ENCODE measurements at regions not wholly inside any gene's neighbourhood (a gene's known extent, or its start where the extent isn't known, plus 50 kb on each side); places are given as distances from the start of the nearest gene placed in this dataset.

DNA sequence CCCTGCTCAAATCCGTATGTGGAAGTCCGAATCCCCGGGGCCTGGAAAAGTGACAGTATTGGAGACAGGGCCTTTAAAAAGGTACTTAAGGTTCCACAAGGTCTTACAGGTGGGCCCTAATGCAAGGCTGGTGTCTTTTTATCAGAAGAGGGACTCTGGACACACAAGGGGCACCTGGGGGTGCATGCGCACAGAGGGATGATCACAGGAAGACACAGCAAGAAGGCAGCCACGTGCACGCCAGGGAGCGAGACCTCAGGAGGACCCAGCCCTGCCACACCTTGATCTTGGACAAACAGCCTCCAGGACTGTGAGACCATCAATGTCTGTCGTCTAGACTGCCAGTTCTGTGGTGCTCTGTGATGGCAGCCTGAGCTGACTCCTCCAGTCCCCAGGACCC is 96.5 kb downstream of the SHANK2 start:
- H3K4me1 ChIP-seq (ENCODE audit: control insufficient read depth, insufficient read depth, low read length): no peaks in the 10 kb centered on the region
- no peaks in the 10 kb centered on the region for H3K36me3 ChIP-seq (ENCODE audit: control insufficient read depth in 2 of 2, insufficient read depth in 1 of 2, low read length in 2 of 2)
- CTCF ChIA-PET: no interaction called here
- POLR2A ChIA-PET: interaction anchor here (0.6 kb wide), 1 partner anchor 634 kb away, joined by 3 read pairs; no protein-coding TSS in a partner anchor
- H3K9me3 ChIP-seq (ENCODE audit: control insufficient read depth, insufficient read depth, low read depth, low read length): no peaks in the 10 kb centered on the region
- TF ChIP-seq ZSCAN16 (tag by site-specific recombination; IDR thresholded peaks at IDR 0.05) (no peak), ZNF664 (tag by site-specific recombination; IDR thresholded peaks at IDR 0.05) (no peak), ZNF585B (tag by site-specific recombination; IDR thresholded peaks at IDR 0.05) (no peak), ZNF248 (tag by site-specific recombination; IDR thresholded peaks at IDR 0.05) (no peak), WT1 (tag by site-specific recombination; IDR thresholded peaks at IDR 0.05) (no peak), ZNF624 (tag by site-specific recombination; IDR thresholded peaks at IDR 0.05) (no peak), ZNF768 (tag by site-specific recombination; IDR thresholded peaks at IDR 0.05) (no peak), ZNF514 (tag by site-specific recombination; IDR thresholded peaks at IDR 0.05) (no peak), ZNF16 (tag by site-specific recombination; IDR thresholded peaks at IDR 0.05; ENCODE audit: low read depth) (no peak), ZNF510 (tag by site-specific recombination; IDR thresholded peaks at IDR 0.05; ENCODE audit: insufficient replicate concordance) (no peak), SALL2 (tag by site-specific recombination; IDR thresholded peaks at IDR 0.05; ENCODE audit: borderline replicate concordance) (no peak), GLI2 (tag by site-specific recombination; IDR thresholded peaks at IDR 0.05; ENCODE audit: borderline replicate concordance, low read depth) (no peak), ZNF48 (tag by site-specific recombination; IDR thresholded peaks at IDR 0.05) (no peak), HOXD13 (CRISPR knock-in tag; IDR thresholded peaks at IDR 0.05; ENCODE audit: borderline replicate concordance) (no peak)
- no peak overlapping the region for H3K4me3 ChIP-seq (ENCODE audit: low read depth, low read length)
- no peak overlapping the region for H3K27ac ChIP-seq (ENCODE audit: extremely low read depth, low read depth, low read length)

DNA sequence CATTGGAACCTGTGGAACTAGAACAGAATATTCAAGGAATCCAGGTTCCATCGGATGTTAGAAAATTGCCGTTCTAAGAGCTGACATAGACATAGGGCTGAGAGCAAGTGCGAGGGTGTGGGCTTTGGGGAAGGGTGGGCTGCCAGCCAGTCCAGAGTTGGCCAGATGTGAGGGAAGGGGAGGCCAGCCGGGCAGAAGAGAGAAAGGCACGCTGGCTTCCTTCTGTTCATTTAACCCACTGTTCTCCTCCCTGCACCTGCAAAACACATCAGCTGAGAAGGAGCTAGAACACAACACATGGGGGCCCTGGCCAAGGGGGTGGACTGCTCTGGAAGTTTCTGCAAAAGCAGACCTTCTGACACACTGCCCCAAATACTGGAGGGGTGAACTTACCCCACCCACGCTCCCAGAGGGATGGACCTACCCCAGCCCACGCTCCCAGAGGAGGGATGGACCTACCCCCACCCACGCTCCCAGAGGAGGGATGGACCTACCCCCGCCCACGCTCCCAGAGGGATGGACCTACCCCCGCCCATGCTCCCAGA is 98.0 kb downstream of the SHANK2 start:
- Histone ChIP-seq H3K27ac (ENCODE audit: extremely low read depth, low read depth, low read length) (no peak overlapping the region), H3K9me3 (ENCODE audit: control insufficient read depth, insufficient read depth, low read depth, low read length) (no peaks in the 10 kb centered on the region), H3K36me3 (ENCODE audit: control insufficient read depth in 2 of 2, insufficient read depth in 1 of 2, low read length in 2 of 2) (no peaks in the 10 kb centered on the region), H3K4me1 (ENCODE audit: control insufficient read depth, insufficient read depth, low read length) (no peaks in the 10 kb centered on the region), H3K4me3 (ENCODE audit: low read depth, low read length) (no peak overlapping the region)
- ChIA-PET POLR2A (no interaction called here), CTCF (no interaction called here)
- TF ChIP-seq ZNF600 (tag by site-specific recombination; IDR thresholded peaks at IDR 0.05): no peak
- no peak for TF ChIP-seq ZNF112 (tag by site-specific recombination; IDR thresholded peaks at IDR 0.05)
- no peak for TF ChIP-seq ZNF23 (tag by site-specific recombination; IDR thresholded peaks at IDR 0.05; ENCODE audit: borderline replicate concordance)
- TF ChIP-seq ZFP69B (tag by site-specific recombination; IDR thresholded peaks at IDR 0.05): no peak
- no peak for TF ChIP-seq ZNF274 (IDR thresholded peaks at IDR 0.05; ENCODE audit: low read length)
- no peak for TF ChIP-seq ZNF274 (tag by site-specific recombination; IDR thresholded peaks at IDR 0.05; ENCODE audit: borderline replicate concordance)
- TF ChIP-seq, protein P1, sequence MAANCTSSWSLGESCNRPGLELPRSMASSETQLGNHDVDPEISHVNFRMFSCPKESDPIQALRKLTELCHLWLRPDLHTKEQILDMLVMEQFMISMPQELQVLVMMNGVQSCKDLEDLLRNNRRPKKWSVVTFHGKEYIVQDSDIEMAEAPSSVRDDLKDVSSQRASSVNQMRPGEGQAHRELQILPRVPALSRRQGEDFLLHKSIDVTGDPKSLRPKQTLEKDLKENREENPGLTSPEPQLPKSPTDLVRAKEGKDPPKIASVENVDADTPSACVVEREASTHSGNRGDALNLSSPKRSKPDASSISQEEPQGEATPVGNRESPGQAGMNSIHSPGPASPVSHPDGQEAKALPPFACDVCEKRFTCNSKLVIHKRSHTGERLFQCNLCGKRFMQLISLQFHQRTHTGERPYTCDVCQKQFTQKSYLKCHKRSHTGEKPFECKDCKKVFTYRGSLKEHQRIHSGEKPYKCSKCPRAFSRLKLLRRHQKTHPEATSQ (tag by site-specific recombination; IDR thresholded peaks at IDR 0.05): no peak
- no peak for TF ChIP-seq ZBTB10 (tag by site-specific recombination; IDR thresholded peaks at IDR 0.05)
- TF ChIP-seq, protein P2, sequence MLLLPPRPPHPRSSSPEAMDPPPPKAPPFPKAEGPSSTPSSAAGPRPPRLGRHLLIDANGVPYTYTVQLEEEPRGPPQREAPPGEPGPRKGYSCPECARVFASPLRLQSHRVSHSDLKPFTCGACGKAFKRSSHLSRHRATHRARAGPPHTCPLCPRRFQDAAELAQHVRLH (tag by site-specific recombination; IDR thresholded peaks at IDR 0.05): no peak
- TF ChIP-seq ZNF341 (tag by site-specific recombination; IDR thresholded peaks at IDR 0.05; ENCODE audit: low read depth): no peak
- TF ChIP-seq, protein P3, sequence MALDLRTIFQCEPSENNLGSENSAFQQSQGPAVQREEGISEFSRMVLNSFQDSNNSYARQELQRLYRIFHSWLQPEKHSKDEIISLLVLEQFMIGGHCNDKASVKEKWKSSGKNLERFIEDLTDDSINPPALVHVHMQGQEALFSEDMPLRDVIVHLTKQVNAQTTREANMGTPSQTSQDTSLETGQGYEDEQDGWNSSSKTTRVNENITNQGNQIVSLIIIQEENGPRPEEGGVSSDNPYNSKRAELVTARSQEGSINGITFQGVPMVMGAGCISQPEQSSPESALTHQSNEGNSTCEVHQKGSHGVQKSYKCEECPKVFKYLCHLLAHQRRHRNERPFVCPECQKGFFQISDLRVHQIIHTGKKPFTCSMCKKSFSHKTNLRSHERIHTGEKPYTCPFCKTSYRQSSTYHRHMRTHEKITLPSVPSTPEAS (tag by site-specific recombination; IDR thresholded peaks at IDR 0.05): no peak
- no peak for TF ChIP-seq PBX3 (CRISPR knock-in tag; IDR thresholded peaks at IDR 0.05)
- no peak for TF ChIP-seq ZNF571 (tag by site-specific recombination; IDR thresholded peaks at IDR 0.05)
- TF ChIP-seq ZNF596 (tag by site-specific recombination; IDR thresholded peaks at IDR 0.05): no peak
- TF ChIP-seq ZBTB20 (tag by site-specific recombination; IDR thresholded peaks at IDR 0.05): no peak

Data from HEK293 (cell line).